GM23248 (cell line): ENCODE measurements at regions not wholly inside any gene's neighbourhood (a gene's known extent, or its start where the extent isn't known, plus 50 kb on each side); places are given as distances from the start of the nearest gene placed in this dataset.

Experiments
- EZH2 ChIP-seq: fragments of 200-600 bp; sonication (generic); IDR thresholded peaks from 2 replicates; pipeline ENCODE4 v1.6.1; 2018; ENCODE audit warnings: antibody characterized with exemption, mild to moderate bottlenecking; ENCODE audit not compliant: insufficient read depth, poor library complexity, severe bottlenecking
- EZH2phosphoT487 ChIP-seq: fragments of 200-600 bp; sonication (generic); IDR thresholded peaks from 2 replicates; pipeline ENCODE4 v1.6.1; 2018; ENCODE audit warnings: antibody characterized with exemption, moderate library complexity, mild to moderate bottlenecking, low read depth; ENCODE audit not compliant: insufficient read depth

DNA sequence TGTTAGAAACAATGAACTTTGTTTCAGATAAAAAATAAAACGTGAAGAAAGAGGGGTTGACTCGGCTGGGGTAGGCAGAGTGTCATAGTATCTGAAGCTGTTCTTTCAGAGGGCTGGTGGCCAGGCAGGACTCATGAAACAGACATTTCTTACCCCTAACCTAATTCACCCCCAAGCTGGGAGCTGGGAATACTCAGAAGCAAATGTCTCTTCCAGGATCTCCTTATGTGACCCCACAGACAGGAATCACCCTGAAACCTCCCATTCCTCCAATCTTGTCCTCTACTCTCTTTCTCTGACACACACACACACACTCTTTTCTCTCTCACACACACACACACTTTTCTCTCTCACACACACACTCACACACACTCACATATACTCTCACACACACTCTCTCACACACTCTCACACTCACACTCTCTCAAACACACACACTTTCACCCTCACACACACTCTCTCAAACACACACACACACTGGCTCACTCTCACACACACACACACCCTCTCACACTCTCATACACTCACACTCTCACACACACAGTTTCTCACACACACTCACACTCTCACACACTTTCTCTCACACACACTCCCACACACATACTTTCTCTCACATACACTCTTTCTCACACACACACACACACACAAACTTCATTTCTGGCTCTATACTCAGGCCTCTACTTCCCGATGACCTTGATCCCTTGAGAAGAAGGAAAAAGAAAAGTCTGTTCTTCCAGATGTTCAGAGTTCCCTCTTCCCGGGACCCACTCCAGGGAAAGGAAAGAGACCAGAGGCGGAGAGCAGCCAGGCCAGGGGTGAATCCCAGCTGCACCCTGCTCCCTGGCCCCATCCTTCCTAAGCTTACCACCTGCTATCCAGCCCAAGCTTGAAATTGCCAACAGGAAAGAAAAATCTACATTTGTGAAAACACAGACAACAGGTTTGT is 167.7 kb downstream of the TXNL1 start:
- TF ChIP-seq EZH2 = no peak
- no peak for TF ChIP-seq EZH2phosphoT487
